OCI-LY7 (cell line): ENCODE measurements at regions not wholly inside any gene's neighbourhood (a gene's known extent, or its start where the extent isn't known, plus 50 kb on each side); places are given as distances from the start of the nearest gene placed in this dataset.

Experiments used
- EZH2phosphoT487 ChIP-seq: fragments of 200-600 bp; sonication (generic); IDR thresholded peaks from 2 replicates; pipeline ENCODE4 v1.6.1; 2018; ENCODE audit warnings: low read depth, borderline replicate concordance, mild to moderate bottlenecking, mixed run types, antibody characterized with exemption, low read length, moderate library complexity, mixed read lengths
- TF ChIP-seq, protein P1 (sequence below): fragments of 200-600 bp; sonication (generic); conservative IDR thresholded peaks from 2 replicates; pipeline ENCODE4 v1.5.1; 2014; ENCODE audit warnings: mild to moderate bottlenecking, antibody characterized with exemption, low read length, moderate library complexity, mixed read lengths

DNA sequence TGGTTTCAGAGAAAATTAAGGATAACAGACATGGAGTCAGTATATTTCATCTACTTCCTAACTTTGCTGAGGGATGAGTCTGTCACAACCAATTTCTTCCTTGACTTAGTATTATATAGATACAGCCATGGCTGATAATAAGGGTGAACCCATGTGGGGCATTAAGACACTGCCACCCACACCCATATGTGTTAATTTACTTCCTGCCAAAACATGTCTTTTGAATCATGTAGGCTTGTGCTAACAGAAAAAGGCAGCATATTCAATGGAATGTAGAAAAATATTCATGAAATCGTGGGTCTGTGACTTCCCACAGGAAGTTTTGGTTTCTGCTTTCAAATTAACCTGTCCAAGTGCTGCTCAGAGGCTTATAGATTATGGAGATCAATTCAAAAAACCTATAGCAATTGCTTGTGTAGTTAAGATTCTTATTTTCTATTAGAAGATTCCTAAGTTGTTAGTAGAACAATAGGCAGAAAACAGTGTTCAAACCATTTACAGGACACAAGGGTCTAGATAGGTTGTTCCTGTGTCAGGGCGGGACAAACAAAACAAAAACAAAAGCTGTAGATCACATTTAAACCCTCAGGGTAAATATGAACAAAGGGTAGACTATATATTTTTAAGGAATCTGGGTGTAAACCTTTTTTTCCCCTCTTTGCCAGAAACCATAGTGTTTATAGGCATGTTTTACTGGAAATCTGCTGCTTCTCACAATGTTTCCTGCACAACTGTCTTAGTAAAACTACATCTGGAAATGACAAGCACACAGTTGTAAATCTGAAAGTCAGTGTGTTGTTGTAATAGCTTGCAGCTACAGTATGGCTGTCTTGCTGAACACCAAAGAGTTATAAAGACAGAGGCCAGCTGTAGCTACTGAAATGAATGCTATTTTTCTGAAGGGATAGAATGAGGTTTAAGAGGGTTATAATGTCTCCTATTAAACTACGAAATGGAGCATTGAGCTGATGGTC is 691.2 kb downstream of the EPHA4 start:
- TF ChIP-seq, protein P1, sequence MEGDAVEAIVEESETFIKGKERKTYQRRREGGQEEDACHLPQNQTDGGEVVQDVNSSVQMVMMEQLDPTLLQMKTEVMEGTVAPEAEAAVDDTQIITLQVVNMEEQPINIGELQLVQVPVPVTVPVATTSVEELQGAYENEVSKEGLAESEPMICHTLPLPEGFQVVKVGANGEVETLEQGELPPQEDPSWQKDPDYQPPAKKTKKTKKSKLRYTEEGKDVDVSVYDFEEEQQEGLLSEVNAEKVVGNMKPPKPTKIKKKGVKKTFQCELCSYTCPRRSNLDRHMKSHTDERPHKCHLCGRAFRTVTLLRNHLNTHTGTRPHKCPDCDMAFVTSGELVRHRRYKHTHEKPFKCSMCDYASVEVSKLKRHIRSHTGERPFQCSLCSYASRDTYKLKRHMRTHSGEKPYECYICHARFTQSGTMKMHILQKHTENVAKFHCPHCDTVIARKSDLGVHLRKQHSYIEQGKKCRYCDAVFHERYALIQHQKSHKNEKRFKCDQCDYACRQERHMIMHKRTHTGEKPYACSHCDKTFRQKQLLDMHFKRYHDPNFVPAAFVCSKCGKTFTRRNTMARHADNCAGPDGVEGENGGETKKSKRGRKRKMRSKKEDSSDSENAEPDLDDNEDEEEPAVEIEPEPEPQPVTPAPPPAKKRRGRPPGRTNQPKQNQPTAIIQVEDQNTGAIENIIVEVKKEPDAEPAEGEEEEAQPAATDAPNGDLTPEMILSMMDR, result no peak
- no peak for TF ChIP-seq EZH2phosphoT487
